ENCODE measurements at regions not wholly inside any gene's neighbourhood (a gene's known extent, or its start where the extent isn't known, plus 50 kb on each side); places are given as distances from the start of the nearest gene placed in this dataset.

DNA sequence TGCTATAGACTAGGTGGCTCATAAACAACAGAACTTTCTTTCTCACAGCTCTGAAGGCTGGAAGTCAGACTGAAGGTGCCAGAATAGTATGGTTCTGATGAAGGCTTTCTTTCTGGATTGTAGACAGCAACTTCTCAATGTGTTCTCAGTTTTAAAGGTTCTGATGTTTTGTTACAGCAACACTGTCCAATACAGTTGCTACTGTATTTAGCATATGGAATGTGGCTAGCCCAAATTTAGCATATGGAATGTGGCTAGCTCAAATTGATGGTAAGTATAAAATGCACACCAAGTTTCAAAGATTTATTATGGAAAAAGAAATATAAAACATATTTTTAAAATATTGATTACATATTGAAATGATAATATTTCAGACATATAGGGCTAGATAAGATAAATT is 145.3 kb downstream of the MBL2 start:
- no peak for TF ChIP-seq TCF4 (CRISPR knock-in tag; IDR thresholded peaks at IDR 0.05; ENCODE audit: borderline replicate concordance)
- TF ChIP-seq, protein P1, sequence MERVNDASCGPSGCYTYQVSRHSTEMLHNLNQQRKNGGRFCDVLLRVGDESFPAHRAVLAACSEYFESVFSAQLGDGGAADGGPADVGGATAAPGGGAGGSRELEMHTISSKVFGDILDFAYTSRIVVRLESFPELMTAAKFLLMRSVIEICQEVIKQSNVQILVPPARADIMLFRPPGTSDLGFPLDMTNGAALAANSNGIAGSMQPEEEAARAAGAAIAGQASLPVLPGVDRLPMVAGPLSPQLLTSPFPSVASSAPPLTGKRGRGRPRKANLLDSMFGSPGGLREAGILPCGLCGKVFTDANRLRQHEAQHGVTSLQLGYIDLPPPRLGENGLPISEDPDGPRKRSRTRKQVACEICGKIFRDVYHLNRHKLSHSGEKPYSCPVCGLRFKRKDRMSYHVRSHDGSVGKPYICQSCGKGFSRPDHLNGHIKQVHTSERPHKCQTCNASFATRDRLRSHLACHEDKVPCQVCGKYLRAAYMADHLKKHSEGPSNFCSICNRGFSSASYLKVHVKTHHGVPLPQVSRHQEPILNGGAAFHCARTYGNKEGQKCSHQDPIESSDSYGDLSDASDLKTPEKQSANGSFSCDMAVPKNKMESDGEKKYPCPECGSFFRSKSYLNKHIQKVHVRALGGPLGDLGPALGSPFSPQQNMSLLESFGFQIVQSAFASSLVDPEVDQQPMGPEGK (CRISPR knock-in tag; IDR thresholded peaks at IDR 0.05; ENCODE audit: borderline replicate concordance) = no peak
- no peak for TF ChIP-seq ZNF8 (CRISPR knock-in tag; IDR thresholded peaks at IDR 0.05)
- no peak for TF ChIP-seq ISL1 (CRISPR knock-in tag; IDR thresholded peaks at IDR 0.05)
- TF ChIP-seq, protein P2, sequence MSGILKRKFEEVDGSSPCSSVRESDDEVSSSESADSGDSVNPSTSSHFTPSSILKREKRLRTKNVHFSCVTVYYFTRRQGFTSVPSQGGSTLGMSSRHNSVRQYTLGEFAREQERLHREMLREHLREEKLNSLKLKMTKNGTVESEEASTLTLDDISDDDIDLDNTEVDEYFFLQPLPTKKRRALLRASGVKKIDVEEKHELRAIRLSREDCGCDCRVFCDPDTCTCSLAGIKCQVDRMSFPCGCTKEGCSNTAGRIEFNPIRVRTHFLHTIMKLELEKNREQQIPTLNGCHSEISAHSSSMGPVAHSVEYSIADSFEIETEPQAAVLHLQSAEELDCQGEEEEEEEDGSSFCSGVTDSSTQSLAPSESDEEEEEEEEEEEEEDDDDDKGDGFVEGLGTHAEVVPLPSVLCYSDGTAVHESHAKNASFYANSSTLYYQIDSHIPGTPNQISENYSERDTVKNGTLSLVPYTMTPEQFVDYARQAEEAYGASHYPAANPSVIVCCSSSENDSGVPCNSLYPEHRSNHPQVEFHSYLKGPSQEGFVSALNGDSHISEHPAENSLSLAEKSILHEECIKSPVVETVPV (CRISPR knock-in tag; IDR thresholded peaks at IDR 0.05) = no peak
- TF ChIP-seq, protein P3, sequence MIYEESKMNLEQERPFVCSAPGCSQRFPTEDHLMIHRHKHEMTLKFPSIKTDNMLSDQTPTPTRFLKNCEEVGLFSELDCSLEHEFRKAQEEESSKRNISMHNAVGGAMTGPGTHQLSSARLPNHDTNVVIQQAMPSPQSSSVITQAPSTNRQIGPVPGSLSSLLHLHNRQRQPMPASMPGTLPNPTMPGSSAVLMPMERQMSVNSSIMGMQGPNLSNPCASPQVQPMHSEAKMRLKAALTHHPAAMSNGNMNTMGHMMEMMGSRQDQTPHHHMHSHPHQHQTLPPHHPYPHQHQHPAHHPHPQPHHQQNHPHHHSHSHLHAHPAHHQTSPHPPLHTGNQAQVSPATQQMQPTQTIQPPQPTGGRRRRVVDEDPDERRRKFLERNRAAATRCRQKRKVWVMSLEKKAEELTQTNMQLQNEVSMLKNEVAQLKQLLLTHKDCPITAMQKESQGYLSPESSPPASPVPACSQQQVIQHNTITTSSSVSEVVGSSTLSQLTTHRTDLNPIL (CRISPR knock-in tag; IDR thresholded peaks at IDR 0.05; ENCODE audit: low read depth) = no peak
- TF ChIP-seq ZFP30 (CRISPR knock-in tag; IDR thresholded peaks at IDR 0.05) = no peak
- TF ChIP-seq ARNTL (CRISPR knock-in tag; IDR thresholded peaks at IDR 0.05; ENCODE audit: borderline replicate concordance, low read depth) = no peak
- no peak for TF ChIP-seq CSDC2 (CRISPR knock-in tag; IDR thresholded peaks at IDR 0.05)
- no peak for TF ChIP-seq ZFP3 (CRISPR knock-in tag; IDR thresholded peaks at IDR 0.05)
